Right atrium auricular region (tissue), 2 donors: ENCODE measurements at regions not wholly inside any gene's neighbourhood (a gene's known extent, or its start where the extent isn't known, plus 50 kb on each side); places are given as distances from the start of the nearest gene placed in this dataset.
"Not testable (repeated sequence)": the region's sequence is repeated elsewhere in the genome, so short reads cannot be mapped to it uniquely, and the experiment has no call there.

Experiments used
- DNase-seq: peaks from one replicate; pipeline ENCODE4 v3.0.0-alpha.2; 2019; ENCODE audit warnings: low spot score
- H3K27ac ChIP-seq, 2 donors: fragments of 200-600 bp; sonication (generic); 1 replicate in 1 of 2; 2 replicates in 1 of 2; pipeline ENCODE4 v1.5.1; 2016 to 2019
- H3K27me3 ChIP-seq, 2 donors: fragments of 200-600 bp; sonication (generic); one replicate each; pipeline versions ENCODE4 v1.5.1 to v1.6.0; 2017 to 2019
- H3K36me3 ChIP-seq: fragments of 200-600 bp; sonication (generic); one replicate; pipeline ENCODE4 v1.5.1; 2016
- H3K4me1 ChIP-seq, 2 donors: fragments of 200-600 bp; sonication (generic); one replicate each; pipeline versions ENCODE4 v1.5.1 to v1.6.0; 2017 to 2019
- H3K4me3 ChIP-seq, 2 donors: fragments of 200-600 bp; sonication (generic); 1 replicate in 1 of 2; 2 replicates in 1 of 2; pipeline ENCODE4 v1.5.1; 2017 to 2019; ENCODE audit warnings: mild to moderate bottlenecking in 1 of 2, moderate library complexity in 1 of 2
- H3K9me3 ChIP-seq, 2 donors: fragments of 200-600 bp; sonication (generic); one replicate each; pipeline ENCODE4 v1.5.1; 2019
- TF ChIP-seq, protein P1 (sequence below), 2 donors: fragments of 200-600 bp; sonication (generic); IDR thresholded peaks; one replicate each; pipeline ENCODE4 v1.5.1; 2019; ENCODE audit warnings: antibody characterized with exemption in 2 of 2

DNA sequence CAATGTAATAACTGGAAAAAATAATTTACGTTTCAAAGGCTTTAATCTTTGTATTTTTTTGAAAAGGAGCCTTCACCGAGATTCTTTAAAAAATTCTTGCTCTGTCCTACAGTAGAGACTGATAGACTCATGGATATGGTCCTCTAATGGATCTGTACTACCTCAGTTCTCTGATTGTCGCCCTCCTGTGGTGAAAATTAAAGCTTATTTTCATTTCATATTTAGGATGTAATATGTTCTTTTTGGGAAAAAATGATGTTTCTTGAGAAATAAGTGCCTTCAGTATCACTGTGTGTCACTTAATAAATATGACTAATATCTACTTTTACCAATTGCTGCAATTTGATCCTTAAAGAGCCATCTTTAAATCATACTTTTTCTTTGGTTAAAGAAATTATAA lies 4593.3 kb upstream of the OR11H1 start:
- not testable (repeated sequence) for H3K27me3 ChIP-seq, H3K27ac ChIP-seq, H3K4me1 ChIP-seq, DNase-seq, H3K36me3 ChIP-seq, H3K4me3 ChIP-seq
- peaks cover 3 to 11% of the 10 kb centered on the region in 2 donors for H3K9me3 ChIP-seq
- TF ChIP-seq, protein P1, sequence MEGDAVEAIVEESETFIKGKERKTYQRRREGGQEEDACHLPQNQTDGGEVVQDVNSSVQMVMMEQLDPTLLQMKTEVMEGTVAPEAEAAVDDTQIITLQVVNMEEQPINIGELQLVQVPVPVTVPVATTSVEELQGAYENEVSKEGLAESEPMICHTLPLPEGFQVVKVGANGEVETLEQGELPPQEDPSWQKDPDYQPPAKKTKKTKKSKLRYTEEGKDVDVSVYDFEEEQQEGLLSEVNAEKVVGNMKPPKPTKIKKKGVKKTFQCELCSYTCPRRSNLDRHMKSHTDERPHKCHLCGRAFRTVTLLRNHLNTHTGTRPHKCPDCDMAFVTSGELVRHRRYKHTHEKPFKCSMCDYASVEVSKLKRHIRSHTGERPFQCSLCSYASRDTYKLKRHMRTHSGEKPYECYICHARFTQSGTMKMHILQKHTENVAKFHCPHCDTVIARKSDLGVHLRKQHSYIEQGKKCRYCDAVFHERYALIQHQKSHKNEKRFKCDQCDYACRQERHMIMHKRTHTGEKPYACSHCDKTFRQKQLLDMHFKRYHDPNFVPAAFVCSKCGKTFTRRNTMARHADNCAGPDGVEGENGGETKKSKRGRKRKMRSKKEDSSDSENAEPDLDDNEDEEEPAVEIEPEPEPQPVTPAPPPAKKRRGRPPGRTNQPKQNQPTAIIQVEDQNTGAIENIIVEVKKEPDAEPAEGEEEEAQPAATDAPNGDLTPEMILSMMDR (IDR thresholded peaks at IDR 0.05) = peak in 1 of 2 donors; percentile 15

DNA sequence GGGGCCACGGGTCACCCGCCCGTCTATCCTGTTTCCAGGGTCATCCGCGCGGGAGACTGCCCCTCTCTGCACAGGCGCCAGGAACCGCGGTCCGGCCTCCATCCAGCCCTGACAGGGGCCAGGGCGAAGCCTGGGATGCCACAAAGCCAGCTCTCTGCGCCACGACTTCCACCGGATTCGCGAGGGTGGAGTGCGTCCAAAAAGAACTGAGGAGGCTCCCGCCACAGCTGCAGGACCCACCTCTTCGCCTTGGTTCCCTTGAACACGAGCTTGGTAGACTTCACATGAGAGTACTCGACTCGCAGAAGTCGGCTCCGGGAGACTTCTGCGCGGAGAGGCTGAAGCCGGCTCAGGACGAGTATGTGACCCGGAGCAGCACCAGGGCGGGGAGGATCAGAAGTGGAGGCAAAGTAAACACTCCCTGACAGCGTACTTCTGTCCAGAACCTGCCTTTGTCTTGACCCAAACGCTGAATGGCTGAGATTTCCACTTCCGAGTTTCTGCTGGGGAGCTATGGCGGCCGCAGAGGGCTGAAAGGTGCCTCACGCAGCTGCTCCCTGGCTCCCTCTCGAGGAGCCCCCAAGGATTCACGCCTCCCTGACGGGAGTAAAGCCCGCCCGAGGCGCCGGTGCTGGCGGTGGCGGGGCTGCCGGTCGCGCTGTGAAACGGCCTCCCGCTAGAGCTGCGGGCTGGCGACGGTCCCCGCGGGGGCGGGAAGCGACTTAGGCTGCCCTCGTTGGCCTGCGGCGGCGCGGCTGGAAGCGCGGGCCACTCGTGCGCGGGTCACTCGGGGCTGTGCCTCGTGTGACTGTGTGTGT lies 4566.7 kb upstream of the OR11H1 start:
- no peaks in the 10 kb centered on the region for H3K4me1 ChIP-seq
- no peak overlapping the region for H3K4me3 ChIP-seq
- DNase-seq = no peak
- H3K27ac ChIP-seq = no peak overlapping the region
- H3K36me3 ChIP-seq = no peaks in the 10 kb centered on the region
- TF ChIP-seq, protein P1 (IDR thresholded peaks at IDR 0.05) = no peak
- no peaks in the 10 kb centered on the region for H3K27me3 ChIP-seq
- H3K9me3 ChIP-seq = peaks cover 0 to 18% of the 10 kb centered on the region in 2 donors

DNA sequence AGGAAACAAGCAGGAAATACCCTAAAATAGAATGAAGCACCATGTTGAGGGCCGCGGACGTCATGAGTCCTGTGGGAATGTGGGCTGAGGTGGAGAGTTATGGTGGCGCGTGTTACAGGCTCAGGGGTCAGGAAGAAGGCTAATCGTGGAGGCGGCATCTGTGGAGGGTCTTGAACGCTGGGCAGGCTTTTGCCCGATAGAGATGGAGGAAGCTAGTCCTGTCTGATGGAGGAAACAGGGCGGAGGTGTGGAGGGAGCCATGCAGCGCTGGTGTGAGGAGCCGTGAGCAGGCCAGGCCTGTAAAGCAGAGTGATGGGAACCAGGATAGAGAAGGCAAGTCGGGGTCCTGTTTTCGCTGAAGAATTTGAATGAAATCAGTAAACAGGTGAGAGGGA lies 4566.1 kb upstream of the OR11H1 start:
- H3K4me3 ChIP-seq, H3K4me1 ChIP-seq, H3K27me3 ChIP-seq, H3K27ac ChIP-seq, H3K36me3 ChIP-seq, DNase-seq: not testable (repeated sequence)
- peaks cover 0 to 18% of the 10 kb centered on the region in 2 donors for H3K9me3 ChIP-seq
